Nephron progenitor cell (in vitro differentiated cells): ENCODE measurements at regions not wholly inside any gene's neighbourhood (a gene's known extent, or its start where the extent isn't known, plus 50 kb on each side); places are given as distances from the start of the nearest gene placed in this dataset.
"Not testable (repeated sequence)": the region's sequence is repeated elsewhere in the genome, so short reads cannot be mapped to it uniquely, and the experiment has no call there.

ENCODE experiments used
- DNase-seq: peaks from one replicate; pipeline ENCODE4 v3.0.0; 2021
- H3K27ac Mint-ChIP-seq: 2 replicates; pipeline ENCODE4 v1.8.0; 2021; ENCODE audit warnings: mild to moderate bottlenecking, moderate library complexity, mixed read lengths
- H3K27me3 Mint-ChIP-seq: 2 replicates; pipeline ENCODE4 v1.8.0; 2021; ENCODE audit warnings: mild to moderate bottlenecking, low read depth, mixed read lengths; ENCODE audit not compliant: poor library complexity
- H3K36me3 Mint-ChIP-seq: 2 replicates; pipeline ENCODE4 v1.8.0; 2021; ENCODE audit warnings: low read depth, mixed read lengths
- H3K4me1 Mint-ChIP-seq: 2 replicates; pipeline ENCODE4 v1.8.0; 2021; ENCODE audit warnings: mixed read lengths
- H3K4me3 Mint-ChIP-seq: 2 replicates; pipeline ENCODE4 v1.8.0; 2021; ENCODE audit warnings: mild to moderate bottlenecking, moderate library complexity, mixed read lengths
- H3K9me3 Mint-ChIP-seq: 2 replicates; pipeline ENCODE4 v1.8.0; 2021; ENCODE audit warnings: mild to moderate bottlenecking, moderate library complexity, mixed read lengths
- CTCF ChIP-seq: fragments of 200-600 bp; sonication (generic); IDR thresholded peaks from 2 replicates; pipeline ENCODE4 v1.5.0; 2021; ENCODE audit warnings: antibody characterized with exemption

GRCh38 chr5:174555726-174556125 lies 168.7 kb upstream of the MSX2 start:
- Mint-ChIP-seq H3K27me3 (peaks cover 15% of the 10 kb centered on the region), H3K9me3 (peaks cover under 1% of the 10 kb centered on the region), H3K4me3 (no peak overlapping the region), H3K4me1 (peaks cover 3% of the 10 kb centered on the region), H3K36me3 (no peaks in the 10 kb centered on the region), H3K27ac (no peak overlapping the region)
- no peak for DNase-seq
- TF ChIP-seq CTCF: no peak

GRCh38 chr5:174556756-174557155 lies 167.6 kb upstream of the MSX2 start:
- Mint-ChIP-seq H3K36me3 (no peaks in the 10 kb centered on the region), H3K4me1 (no peaks in the 10 kb centered on the region), H3K4me3 (no peak overlapping the region), H3K27ac (no peak overlapping the region), H3K9me3 (peaks cover 10% of the 10 kb centered on the region), H3K27me3 (peaks cover 19% of the 10 kb centered on the region)
- no peak for TF ChIP-seq CTCF
- DNase-seq: no peak

- H3K27me3 Mint-ChIP-seq: peaks cover 20% of the 10 kb centered on the region
- no peak for TF ChIP-seq CTCF
- H3K9me3 Mint-ChIP-seq: peaks cover 10% of the 10 kb centered on the region
- H3K27ac Mint-ChIP-seq: no peak overlapping the region
- peaks cover under 1% of the 10 kb centered on the region for H3K4me1 Mint-ChIP-seq
- no peak overlapping the region for H3K4me3 Mint-ChIP-seq
- no peak for DNase-seq
- no peaks in the 10 kb centered on the region for H3K36me3 Mint-ChIP-seq
These were observed 166.2 kb upstream of the MSX2 start for GRCh38 chr5:174558190-174558589.

GRCh38 chr5:174559141-174559540 lies 165.2 kb upstream of the MSX2 start:
- no peak for TF ChIP-seq CTCF
- Mint-ChIP-seq H3K27ac (no peak overlapping the region), H3K4me1 (peaks cover 10% of the 10 kb centered on the region), H3K9me3 (peaks cover 10% of the 10 kb centered on the region), H3K36me3 (no peaks in the 10 kb centered on the region), H3K27me3 (peaks cover 20% of the 10 kb centered on the region), H3K4me3 (no peak overlapping the region)
- no peak for DNase-seq

- no peak for TF ChIP-seq CTCF
- Mint-ChIP-seq H3K9me3 (peaks cover 10% of the 10 kb centered on the region), H3K27me3 (peaks cover 20% of the 10 kb centered on the region), H3K36me3 (no peaks in the 10 kb centered on the region), H3K4me3 (no peak overlapping the region), H3K27ac (no peak overlapping the region), H3K4me1 (peaks cover 15% of the 10 kb centered on the region)
- DNase-seq: no peak
These were observed 164.8 kb upstream of the MSX2 start for GRCh38 chr5:174559566-174560090.

- H3K36me3 Mint-ChIP-seq: no peaks in the 10 kb centered on the region
- H3K27me3 Mint-ChIP-seq: peaks cover 18% of the 10 kb centered on the region
- no peak for DNase-seq
- no peak overlapping the region for H3K4me3 Mint-ChIP-seq
- H3K9me3 Mint-ChIP-seq: peaks cover 10% of the 10 kb centered on the region
- no peak overlapping the region for H3K27ac Mint-ChIP-seq
- peaks cover 17% of the 10 kb centered on the region for H3K4me1 Mint-ChIP-seq
- no peak for TF ChIP-seq CTCF
These were observed 163.5 kb upstream of the MSX2 start for GRCh38 chr5:174560861-174561260.

- DNase-seq, H3K27ac Mint-ChIP-seq, H3K4me3 Mint-ChIP-seq, H3K9me3 Mint-ChIP-seq, H3K36me3 Mint-ChIP-seq: not testable (repeated sequence)
- Mint-ChIP-seq H3K27me3 (peaks cover 24% of the 10 kb centered on the region), H3K4me1 (peaks cover 17% of the 10 kb centered on the region)
These were observed 161.3 kb upstream of the MSX2 start for GRCh38 chr5:174563040-174563439.
